GM12892 (cell line): ENCODE measurements at regions not wholly inside any gene's neighbourhood (a gene's known extent, or its start where the extent isn't known, plus 50 kb on each side); places are given as distances from the start of the nearest gene placed in this dataset.

ENCODE experiments used
- POLR2A ChIP-seq: IDR thresholded peaks from 2 replicates; pipeline ENCODE4 v1.6.1; 2011; ENCODE audit warnings: low read depth, low read length, control low read depth
- POLR2AphosphoS5 ChIP-seq: IDR thresholded peaks from 2 replicates; pipeline ENCODE4 v1.6.1; 2011; ENCODE audit warnings: low read depth, low read length, control low read depth

DNA sequence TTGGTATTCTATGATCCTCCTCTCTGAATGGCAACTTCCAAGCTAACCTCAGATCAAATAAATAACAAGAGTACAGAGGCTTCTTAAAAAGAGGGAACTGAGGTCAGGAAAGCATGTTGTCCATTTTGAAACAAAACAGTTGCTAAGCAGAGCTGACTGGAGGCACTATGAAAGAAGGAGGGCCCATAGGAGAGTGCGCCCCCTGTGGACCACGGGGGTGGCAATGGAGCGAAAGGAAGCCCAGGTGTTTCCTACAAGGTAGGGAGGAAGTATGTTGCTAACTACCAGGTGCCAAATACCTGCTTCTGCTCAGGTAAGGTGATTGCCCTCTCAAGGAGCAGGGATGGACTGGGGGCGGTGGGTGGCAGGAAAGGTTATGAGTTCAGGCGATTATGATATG lies 101.8 kb upstream of the MAST4 start:
- TF ChIP-seq POLR2AphosphoS5 (no peak), POLR2A (no peak)
